ENCODE measurements at regions not wholly inside any gene's neighbourhood (a gene's known extent, or its start where the extent isn't known, plus 50 kb on each side); places are given as distances from the start of the nearest gene placed in this dataset.

DNA sequence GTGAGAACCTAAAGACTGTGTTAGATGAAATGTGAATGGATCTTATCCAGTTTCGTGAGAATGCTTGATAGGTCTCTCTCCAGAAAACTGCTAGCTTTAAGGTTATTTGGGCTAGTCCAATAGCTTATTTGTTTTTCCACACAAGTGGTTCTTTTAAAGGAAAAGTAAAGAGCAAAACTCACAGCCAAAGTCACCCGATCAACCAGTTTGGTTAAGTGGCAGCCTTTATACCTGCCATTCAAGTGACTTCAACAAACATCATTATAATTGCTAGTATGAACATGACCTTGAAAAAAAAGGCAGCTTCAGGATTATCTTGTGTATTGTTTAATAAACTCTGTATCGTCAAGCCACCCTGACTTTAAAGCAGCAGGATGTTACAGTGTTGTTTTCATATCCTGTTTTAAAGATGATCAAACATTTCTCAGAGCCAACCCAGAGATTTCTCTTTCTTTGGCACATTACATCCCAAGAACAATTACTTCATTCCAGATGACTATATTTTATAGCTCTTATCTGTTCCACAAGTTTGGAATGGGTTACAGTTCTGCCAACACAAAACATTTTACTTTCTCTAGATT, 253.4 kb downstream of the EPHA7 start:
- Mint-ChIP-seq H3K27ac (ENCODE audit: unreplicated experiment) (no peak overlapping the region), H3K4me1 (ENCODE audit: low read depth, unreplicated experiment) (peaks cover 12% of the 10 kb centered on the region), H3K9me3 (ENCODE audit: unreplicated experiment) (no peaks in the 10 kb centered on the region), H3K36me3 (ENCODE audit: unreplicated experiment) (no peaks in the 10 kb centered on the region), H3K4me3 (ENCODE audit: unreplicated experiment) (no peak overlapping the region), H3K27me3 (ENCODE audit: unreplicated experiment) (no peaks in the 10 kb centered on the region)
- TF ChIP-seq, protein P1, sequence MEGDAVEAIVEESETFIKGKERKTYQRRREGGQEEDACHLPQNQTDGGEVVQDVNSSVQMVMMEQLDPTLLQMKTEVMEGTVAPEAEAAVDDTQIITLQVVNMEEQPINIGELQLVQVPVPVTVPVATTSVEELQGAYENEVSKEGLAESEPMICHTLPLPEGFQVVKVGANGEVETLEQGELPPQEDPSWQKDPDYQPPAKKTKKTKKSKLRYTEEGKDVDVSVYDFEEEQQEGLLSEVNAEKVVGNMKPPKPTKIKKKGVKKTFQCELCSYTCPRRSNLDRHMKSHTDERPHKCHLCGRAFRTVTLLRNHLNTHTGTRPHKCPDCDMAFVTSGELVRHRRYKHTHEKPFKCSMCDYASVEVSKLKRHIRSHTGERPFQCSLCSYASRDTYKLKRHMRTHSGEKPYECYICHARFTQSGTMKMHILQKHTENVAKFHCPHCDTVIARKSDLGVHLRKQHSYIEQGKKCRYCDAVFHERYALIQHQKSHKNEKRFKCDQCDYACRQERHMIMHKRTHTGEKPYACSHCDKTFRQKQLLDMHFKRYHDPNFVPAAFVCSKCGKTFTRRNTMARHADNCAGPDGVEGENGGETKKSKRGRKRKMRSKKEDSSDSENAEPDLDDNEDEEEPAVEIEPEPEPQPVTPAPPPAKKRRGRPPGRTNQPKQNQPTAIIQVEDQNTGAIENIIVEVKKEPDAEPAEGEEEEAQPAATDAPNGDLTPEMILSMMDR (IDR thresholded peaks at IDR 0.05; ENCODE audit: partially characterized antibody, unreplicated experiment): no peak
- no peak for DNase-seq

DNA sequence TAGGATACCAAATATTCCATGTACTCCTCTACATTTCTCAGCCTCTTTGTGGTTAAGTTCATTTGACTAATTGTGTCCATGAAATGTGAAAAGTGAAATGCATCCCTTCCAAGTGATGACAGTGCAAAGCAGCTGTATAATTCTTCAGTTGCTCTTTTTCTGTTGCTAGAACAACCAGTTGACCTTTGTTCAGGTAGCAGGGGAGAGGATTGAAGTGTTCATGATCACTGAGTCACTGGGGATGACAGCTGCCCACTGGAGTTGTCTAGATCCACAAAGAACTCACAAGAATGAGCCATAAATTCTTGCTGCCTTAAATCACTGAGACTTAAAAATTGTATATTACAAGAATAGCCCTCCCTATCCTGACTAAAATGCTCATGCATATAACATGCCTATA, 254.6 kb downstream of the EPHA7 start:
- TF ChIP-seq, protein P1 (IDR thresholded peaks at IDR 0.05; ENCODE audit: partially characterized antibody, unreplicated experiment): no peak
- peaks cover 12% of the 10 kb centered on the region for H3K4me1 Mint-ChIP-seq (ENCODE audit: low read depth, unreplicated experiment)
- no peaks in the 10 kb centered on the region for H3K9me3 Mint-ChIP-seq (ENCODE audit: unreplicated experiment)
- H3K27ac Mint-ChIP-seq (ENCODE audit: unreplicated experiment): no peak overlapping the region
- no peaks in the 10 kb centered on the region for H3K27me3 Mint-ChIP-seq (ENCODE audit: unreplicated experiment)
- DNase-seq: no peak
- H3K4me3 Mint-ChIP-seq (ENCODE audit: unreplicated experiment): no peak overlapping the region
- H3K36me3 Mint-ChIP-seq (ENCODE audit: unreplicated experiment): no peaks in the 10 kb centered on the region

DNA sequence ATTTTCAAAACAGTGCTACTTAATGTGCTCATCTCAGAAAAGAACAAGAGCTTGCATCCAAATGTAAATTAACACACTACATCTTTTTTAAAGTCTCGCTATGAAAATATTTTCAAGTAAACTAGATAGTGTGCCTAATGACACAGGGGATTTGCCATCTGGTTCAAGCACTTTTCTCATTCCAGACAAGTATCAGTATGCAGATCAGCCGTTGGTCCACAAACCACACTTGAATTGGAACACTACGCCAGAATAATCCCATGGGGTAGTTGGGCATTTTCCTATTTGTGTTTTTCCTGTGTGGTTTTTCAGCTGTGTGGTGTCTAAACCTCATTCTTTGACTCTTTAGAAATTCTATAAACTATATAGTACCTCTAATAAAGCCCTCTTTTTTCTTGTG, 256.2 kb downstream of the EPHA7 start:
- Mint-ChIP-seq H3K4me1 (ENCODE audit: low read depth, unreplicated experiment) (peaks cover 12% of the 10 kb centered on the region), H3K4me3 (ENCODE audit: unreplicated experiment) (no peak overlapping the region), H3K27me3 (ENCODE audit: unreplicated experiment) (no peaks in the 10 kb centered on the region), H3K36me3 (ENCODE audit: unreplicated experiment) (no peaks in the 10 kb centered on the region), H3K9me3 (ENCODE audit: unreplicated experiment) (no peaks in the 10 kb centered on the region), H3K27ac (ENCODE audit: unreplicated experiment) (no peak overlapping the region)
- TF ChIP-seq, protein P1 (IDR thresholded peaks at IDR 0.05; ENCODE audit: partially characterized antibody, unreplicated experiment): no peak
- no peak for DNase-seq

DNA sequence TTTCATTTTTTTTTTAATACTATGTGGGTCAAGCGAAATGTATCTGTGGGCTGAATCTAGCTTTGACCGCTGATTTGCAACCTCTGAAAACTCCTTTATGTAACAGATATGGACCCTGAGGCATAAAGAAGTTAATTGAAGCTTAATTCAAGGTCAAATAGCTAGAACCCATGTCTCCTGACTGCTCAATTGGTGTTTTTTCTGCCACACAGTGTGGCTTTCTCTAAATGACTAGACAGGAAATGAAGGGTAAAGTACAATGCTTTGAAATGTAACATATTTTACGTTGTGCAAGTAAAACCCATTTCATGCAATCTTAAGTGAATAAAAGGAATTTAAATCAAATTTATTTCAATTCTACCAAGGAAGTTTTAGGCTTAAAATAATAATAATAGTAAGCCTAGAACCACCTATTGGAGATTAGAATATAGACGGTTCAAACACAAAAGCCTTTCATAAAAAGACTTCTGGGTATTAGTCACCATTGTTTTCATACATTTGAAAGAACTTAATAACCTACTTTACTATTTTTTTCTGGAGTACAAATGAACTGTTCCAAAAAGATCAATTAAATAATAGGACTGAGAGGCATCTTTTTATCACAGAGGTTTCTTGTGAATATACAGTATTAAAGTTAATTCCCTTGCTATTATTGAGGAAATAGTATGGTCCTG, 279.8 kb downstream of the EPHA7 start:
- DNase-seq: no peak
- Mint-ChIP-seq H3K27ac (ENCODE audit: unreplicated experiment) (no peak overlapping the region), H3K9me3 (ENCODE audit: unreplicated experiment) (no peaks in the 10 kb centered on the region), H3K36me3 (ENCODE audit: unreplicated experiment) (no peaks in the 10 kb centered on the region), H3K4me3 (ENCODE audit: unreplicated experiment) (no peak overlapping the region), H3K4me1 (ENCODE audit: low read depth, unreplicated experiment) (no peaks in the 10 kb centered on the region), H3K27me3 (ENCODE audit: unreplicated experiment) (no peaks in the 10 kb centered on the region)
- TF ChIP-seq, protein P1 (IDR thresholded peaks at IDR 0.05; ENCODE audit: partially characterized antibody, unreplicated experiment): no peak

DNA sequence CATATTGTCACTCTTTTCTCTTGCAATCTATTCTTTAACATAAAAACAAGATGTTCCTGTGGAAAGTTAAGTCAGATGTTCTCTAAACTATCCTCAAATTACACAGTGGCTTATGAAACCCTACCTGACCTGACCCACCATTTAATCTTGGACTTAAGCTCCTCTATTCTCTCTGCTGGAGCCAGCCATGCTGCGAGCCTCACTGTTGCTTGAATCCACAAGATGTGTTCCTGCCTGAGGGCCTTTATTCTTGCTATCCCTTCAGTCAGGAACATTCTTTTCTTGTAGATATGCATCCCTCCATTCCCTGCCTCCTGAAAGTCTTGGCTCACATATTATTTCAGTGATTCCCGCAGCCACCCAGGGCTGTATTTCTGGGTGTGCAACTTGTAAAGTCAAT, 283.2 kb downstream of the EPHA7 start:
- no peak for DNase-seq
- H3K4me1 Mint-ChIP-seq (ENCODE audit: low read depth, unreplicated experiment): no peaks in the 10 kb centered on the region
- no peaks in the 10 kb centered on the region for H3K27me3 Mint-ChIP-seq (ENCODE audit: unreplicated experiment)
- TF ChIP-seq, protein P1 (IDR thresholded peaks at IDR 0.05; ENCODE audit: partially characterized antibody, unreplicated experiment): no peak
- H3K4me3 Mint-ChIP-seq (ENCODE audit: unreplicated experiment): no peak overlapping the region
- H3K36me3 Mint-ChIP-seq (ENCODE audit: unreplicated experiment): no peaks in the 10 kb centered on the region
- no peaks in the 10 kb centered on the region for H3K9me3 Mint-ChIP-seq (ENCODE audit: unreplicated experiment)
- no peak overlapping the region for H3K27ac Mint-ChIP-seq (ENCODE audit: unreplicated experiment)

Data from glutamatergic neuron (in vitro differentiated cells).